GM21619 (cell line): ENCODE measurements at regions not wholly inside any gene's neighbourhood (a gene's known extent, or its start where the extent isn't known, plus 50 kb on each side); places are given as distances from the start of the nearest gene placed in this dataset.

Experiments used
- ATAC-seq: cut with Tn5 transposase; IDR thresholded peaks from one replicate; pipeline ENCODE4 v1.9.1; 2021; ENCODE audit not compliant: unreplicated experiment

DNA sequence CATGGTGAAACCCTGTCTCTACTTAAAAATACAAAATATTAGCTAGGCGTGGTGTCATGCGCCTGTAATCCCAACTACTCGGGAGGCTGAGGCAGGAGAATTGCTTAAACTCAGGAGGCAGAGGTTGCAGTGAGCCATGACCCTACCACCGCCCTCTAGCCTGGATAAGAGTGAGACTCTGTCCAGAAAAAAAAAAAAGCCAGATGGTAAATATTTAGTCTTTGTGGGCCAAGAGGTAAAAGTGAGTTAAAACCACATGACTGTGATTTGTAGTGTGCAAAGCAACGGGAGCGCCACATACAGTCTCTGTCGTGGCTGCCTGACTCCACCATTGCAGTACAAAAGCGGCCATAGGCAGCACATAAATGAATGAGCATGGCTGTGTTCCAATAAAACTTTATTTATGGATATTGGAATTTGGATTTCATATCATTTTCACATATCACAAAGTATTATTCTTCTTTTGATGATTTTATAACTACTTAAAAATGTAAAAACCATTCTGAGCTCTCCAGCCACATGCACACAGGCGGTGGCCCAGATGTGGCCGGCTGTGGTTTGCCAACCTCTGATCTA, 51.8 kb upstream of the CASZ1 start:
- ATAC-seq: no peak

DNA sequence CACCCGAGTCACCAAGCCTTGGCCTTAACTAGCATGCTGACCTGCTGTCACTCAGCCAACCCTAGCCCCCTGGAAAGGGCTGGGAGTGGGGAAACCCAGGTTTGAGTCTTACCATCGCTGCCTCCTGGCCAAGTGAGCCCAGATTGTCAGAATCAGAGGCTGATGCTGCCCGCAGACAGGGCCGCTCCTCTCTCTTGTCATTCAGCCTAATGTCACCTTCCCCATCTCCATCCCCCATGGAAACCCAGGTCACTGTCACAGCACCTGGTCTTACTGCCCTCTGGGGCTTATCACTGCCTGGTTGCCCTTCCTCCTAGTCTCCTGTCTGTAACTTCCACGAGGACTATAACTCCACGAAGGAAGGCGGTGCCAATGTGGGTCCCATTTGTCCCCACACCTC, 53.6 kb upstream of the CASZ1 start:
- no peak for ATAC-seq

DNA sequence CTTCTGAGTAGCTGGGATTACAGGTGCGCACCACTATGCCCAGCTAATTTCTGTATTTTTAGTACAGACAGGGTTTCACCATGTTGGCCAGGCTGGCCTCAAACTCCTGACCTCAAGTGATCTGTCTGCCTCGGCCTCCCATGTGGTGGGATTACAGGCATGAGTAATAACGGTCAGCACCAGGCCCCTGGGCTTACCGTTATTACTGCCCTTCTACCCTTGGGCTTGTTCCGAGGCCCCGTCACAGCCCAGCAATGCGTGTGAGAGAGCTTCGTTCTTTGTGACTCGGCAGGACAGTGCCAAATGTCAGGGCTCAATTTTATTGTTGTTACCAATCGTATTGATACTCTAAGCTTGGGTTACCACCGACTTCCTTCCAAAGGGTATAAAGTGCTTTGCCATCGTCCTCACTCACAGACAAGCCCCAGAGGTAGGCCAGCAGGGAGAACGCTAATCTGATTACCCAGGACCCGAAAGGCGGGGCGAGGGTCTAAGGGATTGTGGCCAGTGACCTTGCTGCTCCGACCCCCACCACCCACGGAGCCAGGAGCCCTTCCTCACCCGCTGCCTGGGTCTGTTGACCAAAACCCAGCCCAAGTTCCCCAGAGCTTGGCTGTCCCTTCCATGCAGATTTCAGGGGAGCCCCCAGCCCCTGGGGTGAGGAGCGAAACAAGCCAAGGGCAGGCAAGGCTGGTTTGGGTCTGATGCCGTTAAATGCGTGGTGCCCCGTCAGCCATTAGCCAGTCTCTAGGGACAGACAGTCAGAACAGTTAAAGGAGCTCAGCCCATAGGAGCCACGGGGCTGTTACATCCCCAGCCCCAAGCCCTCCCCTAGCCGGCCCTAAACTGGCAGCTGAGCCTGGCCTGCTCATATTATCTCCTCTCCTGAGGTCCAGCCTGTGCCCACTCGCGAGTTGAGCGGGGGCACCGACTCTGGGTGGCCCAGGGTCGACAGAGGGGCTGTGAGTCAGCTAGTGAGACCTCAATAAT, 54.9 kb upstream of the CASZ1 start:
- no peak for ATAC-seq

DNA sequence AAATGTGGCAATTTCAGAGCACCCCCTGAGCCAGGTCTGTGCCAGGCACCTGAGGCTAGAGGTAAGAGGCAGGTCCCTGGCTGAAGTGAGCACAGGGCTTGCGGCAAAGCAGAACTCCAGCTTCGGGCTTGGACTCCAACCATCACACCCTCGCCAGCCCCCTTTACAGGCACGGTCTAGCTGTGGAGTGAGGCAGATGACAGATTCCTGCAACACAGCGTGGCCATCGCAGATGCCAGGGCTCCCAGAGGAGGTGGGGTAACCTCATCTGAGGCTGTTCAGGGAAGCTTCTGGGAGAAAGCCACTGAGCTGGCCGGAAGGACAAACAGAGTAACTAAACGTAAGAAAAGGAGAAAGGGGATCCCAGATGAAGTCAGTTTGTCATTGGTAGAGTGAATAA, 55.6 kb upstream of the CASZ1 start:
- ATAC-seq: no peak

DNA sequence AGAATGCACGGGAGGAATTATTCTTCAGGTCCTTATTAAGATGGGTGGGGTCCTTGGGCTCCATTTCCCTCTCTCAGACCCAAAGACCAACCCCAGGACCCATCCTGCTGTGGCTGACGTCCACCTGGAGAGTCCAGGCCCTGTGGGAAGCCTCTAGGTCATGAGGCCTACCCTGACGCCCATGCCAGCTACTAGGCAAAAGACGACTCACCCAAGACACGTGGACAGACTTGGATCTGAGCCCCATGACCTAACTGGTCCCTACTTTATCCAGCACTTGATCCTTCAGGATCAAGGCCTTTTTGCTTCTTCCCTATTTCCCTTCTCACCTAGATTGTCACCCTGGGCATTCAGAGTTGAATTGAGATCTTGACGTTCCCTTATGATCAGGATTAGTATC, 56.0 kb upstream of the CASZ1 start:
- no peak for ATAC-seq

DNA sequence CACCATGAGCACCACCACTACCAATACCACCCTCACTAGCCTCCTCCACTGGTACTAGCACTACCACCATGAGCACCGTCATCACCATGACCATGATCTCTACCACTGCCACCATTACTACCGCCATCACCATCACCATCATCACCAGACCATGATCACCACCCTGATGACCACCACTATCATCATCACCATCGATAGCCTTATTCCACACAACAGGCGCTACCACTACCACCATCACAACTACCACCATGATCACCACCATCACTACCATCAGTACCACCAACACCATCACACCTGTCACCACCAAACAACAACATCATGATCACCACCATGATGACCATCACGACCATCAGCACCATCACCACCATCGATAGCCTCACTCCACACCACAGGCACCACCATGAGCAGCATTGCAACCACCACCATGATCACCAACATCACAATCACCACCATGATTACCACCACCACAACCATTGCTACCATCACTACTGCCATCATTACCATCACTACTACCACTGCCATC, 56.6 kb upstream of the CASZ1 start:
- no peak for ATAC-seq

- ATAC-seq: no peak
Measured at GRCh38 chr1:10853701-10854100, 57.3 kb upstream of the CASZ1 start.

GRCh38 chr1:10854856-10855459, 58.5 kb upstream of the CASZ1 start:
- ATAC-seq: no peak

GRCh38 chr1:10856176-10856683, 59.8 kb upstream of the CASZ1 start:
- ATAC-seq: no peak

GRCh38 chr1:10856863-10857598, 60.6 kb upstream of the CASZ1 start:
- no peak for ATAC-seq

DNA sequence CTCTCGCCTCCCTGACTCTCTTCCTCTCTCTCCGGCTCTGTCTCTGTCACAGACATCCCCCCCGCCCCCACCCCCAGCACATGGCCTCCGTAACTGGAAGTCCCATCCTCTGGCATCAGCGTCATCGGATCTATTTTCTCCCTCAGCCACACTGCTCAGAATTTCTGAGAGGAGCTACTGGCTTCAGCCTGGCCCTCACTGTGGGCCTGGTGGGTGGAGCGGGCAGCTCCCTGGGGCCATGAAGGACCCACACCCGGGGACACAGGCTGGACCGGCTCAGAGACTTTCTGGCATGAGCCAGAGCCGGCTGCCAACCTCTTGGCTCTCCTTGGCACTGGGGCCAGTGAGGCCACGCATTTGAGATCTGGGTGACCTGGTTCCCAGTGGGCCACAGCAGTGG, 61.2 kb upstream of the CASZ1 start:
- no peak for ATAC-seq

DNA sequence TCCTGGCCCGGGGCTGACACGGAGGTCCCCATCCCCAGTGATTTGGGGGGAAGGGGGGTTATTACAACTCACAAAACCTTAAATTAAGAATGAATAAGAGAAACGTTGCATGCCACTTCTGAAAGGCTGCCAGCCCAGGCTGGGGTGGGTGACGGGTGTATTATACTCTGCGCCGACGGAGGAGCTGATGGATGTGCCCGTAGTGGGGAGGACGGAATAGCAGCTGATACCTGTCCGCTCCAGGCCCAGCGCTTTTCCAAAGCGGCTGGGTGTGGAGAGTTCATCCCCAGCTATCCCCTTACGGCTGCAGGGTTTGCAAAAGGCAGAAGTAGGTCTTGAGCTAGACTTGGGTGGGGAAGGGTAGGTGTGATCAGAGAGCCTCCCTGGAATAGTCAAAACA, 63.8 kb upstream of the CASZ1 start:
- no peak for ATAC-seq

DNA sequence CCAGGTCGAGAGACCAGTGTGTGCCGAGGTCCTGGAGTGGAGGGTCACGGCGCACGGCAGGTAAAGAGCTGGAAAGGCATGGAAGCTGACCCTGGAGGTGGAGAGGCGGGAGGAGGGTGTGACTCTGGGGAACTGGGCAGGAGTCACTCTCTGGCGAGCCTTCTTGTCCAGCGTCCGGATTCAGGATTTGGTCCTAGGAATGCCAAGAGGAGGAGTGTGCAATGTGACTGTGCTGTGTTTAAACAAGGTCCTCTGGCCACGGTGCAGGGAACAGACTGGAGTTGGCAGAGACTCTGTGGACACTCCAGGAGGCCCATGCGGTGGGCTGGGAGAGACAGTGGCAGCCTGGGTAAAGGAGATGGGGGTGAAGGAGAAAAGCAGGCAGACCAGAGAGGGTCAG, 64.2 kb upstream of the CASZ1 start:
- no peak for ATAC-seq

DNA sequence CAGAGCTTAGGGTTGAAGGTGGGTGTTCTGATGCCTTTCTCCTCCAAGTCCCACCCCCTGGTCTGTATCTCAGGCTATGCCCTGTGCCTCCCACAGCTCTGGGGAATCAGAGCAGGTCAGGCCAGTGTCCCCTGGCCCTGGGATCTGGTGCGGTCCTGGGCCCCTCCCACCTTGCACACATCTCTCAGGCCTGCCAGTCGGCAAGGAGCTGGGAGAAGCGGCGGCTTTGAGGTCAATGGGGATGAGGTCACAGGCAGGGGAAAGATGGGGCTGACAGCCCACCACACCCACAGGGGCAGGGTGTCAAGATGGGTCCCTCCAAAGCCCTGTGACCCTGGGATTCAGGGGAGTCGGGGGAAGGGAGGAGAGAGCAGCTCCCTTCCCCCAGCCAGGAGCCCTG, 65.4 kb upstream of the CASZ1 start:
- no peak for ATAC-seq

DNA sequence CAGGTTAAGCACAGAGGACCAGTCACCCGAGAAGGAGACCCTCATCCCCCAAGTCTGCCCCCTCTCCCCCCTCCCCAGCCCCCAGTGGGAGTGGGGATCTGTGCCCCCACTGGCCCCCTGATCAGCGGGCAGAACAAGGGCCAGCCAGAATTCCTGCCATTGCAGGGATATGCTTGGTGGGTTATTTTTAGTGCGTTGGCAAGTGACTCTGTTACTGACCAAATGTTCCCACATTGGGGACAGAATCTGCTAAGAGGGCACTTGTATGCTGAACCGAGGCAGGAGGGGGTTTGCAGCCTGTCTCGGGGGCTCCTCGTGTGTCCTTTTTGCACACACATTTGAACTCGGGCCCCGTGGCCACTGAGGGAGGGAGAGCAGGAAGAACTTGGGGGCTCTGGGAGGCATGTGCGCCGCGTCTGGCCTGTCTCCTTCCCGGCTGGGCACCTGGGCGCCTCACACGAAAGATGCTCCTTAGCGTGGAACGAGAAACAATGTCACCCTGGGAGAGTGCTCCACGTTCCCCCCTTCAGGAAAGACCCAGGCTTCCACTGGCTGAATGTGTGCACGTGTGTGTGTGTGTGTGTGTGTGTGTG, 66.4 kb upstream of the CASZ1 start:
- no peak for ATAC-seq

DNA sequence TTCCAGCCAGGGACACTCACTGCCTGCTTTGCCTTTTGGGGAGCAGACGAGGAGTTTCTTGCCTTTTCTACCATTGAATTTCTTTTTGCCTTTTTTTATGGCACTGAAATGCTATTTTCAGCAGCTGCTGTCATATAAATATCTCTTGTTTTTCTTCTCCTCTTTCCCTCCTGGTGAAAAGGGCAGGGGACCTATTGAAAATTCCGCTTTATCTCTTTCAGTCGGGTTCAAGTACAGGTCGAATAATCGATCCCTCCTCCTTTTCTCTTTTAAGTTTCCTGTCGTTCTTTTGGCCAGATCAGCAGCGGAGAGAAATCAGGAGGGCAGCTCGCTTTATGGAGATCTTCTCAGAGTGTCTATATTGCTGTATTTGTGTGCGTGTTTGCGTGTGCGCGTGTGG, 67.4 kb upstream of the CASZ1 start:
- ATAC-seq: no peak

DNA sequence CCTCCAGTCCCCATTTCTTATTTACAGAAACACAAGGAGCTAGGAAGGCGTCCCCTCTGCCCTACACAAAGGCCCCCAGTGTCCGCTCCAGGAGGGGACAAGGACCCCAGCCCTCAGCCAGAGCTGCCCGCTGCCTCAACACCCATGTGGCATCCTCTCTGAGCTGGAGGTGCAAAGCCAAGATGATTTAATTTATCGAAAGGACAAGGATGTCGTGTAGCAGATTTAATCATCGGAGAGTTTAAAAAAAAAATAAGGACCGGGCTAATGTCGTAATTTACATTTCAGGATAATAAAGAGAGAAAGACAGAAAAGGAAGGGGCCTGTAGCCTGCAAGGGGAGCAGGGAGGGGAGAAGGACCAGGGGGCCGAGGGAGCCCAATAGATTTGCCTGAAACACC, 68.3 kb upstream of the CASZ1 start:
- no peak for ATAC-seq

DNA sequence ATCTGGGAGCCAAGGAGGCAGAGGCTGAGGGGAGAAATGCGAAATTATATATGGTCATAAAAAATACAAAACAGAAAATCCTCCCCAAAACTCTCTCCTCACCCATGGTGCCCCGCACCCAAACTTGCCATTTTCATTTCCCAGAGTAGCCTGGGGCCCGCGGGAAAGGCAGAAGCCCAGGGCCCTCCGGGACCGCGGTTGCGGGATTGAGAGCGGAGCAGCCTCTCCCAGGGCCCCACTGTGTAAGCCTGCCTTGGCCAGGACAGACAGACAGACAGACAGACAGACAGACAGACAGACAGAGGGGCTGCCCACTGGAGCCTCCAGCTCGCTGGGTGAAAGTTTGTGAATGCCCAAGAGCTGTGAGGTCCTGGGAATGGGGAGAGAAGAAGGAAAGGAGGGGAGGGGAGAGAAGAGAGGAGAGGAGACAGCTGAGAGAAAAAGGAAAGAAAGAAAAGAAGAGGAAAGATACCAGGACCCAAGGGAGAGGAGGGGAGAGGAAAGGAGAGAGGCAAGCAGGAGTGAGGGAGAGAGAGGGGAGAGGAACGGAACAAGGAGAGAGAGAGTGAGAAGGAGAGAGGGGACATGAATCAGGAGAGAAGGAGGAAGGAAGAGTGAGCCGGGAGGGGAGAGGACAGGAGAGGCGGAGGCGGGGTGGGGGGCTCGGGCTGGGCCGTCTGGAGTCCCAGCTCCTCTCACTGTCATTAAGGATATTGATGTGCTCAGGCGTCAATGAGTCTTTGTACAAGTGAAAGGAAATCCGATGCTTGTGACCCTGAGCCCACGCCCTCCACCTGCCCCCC, 69.3 kb upstream of the CASZ1 start:
- ATAC-seq: no peak

DNA sequence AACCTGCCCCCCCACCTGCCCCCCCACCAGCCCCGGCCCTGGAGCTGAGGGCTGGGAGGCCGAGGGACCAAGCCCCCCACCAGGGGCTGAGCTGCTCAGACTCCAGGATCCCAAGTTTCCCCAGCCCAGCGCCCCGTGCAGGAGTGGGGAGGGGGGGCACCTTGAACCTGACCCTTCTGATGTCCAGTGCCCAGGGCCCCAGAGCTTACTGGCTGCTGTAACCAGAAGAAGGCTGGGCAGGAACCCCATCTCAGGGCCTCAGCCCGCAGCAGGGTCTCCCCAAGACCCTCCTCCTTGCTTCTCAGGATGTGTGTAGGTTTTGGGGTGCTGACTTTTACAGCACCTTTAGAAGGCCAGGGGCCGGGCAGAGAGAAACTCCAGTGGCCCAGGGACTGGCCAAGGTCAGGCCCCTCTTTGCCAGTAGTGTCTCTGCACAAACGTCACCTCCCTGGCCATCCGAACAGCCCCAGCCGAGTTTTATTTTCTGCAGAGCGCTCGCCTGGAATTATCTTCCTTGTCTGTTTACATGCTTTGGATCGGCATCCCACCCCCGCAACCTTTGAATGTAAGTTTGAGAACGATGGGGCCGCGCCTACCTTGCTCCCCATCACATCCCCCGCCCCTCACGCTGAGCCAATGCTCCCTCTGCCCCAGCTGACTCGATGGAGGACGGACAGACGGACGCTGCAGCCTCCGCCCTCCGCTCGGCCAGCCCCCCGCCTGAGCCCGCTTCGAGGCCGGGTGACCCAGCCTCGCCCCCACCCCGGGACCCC, 70.1 kb upstream of the CASZ1 start:
- no peak for ATAC-seq
